ENCODE measurements at regions not wholly inside any gene's neighbourhood (a gene's known extent, or its start where the extent isn't known, plus 50 kb on each side); places are given as distances from the start of the nearest gene placed in this dataset.

GRCh38 chr14:71396050-71396677 is 488.9 kb downstream of the PCNX1 start:
- no peak for TF ChIP-seq EZH2 (IDR thresholded peaks at IDR 0.05; ENCODE audit: low read length, unreplicated experiment)
- TF ChIP-seq EZH2phosphoT487 (IDR thresholded peaks at IDR 0.05; ENCODE audit: borderline replicate concordance, low read length): no peak
